KG1 (cell line): ENCODE measurements at regions not wholly inside any gene's neighbourhood (a gene's known extent, or its start where the extent isn't known, plus 50 kb on each side); places are given as distances from the start of the nearest gene placed in this dataset.
"Not testable (repeated sequence)": the region's sequence is repeated elsewhere in the genome, so short reads cannot be mapped to it uniquely, and the experiment has no call there.

Experiments
- DNase-seq: peaks from one replicate; lab custom pipeline; 2025; lab: John Stamatoyannopoulos, UW

- no peak for DNase-seq
Measured at GRCh38 chr11:81979448-81979847, 754.2 kb downstream of the FAM181B start.

- no peak for DNase-seq
Measured at GRCh38 chr11:81975261-81975900, 758.3 kb downstream of the FAM181B start.

GRCh38 chr11:81970886-81971285, 762.8 kb downstream of the FAM181B start:
- DNase-seq, result no peak

DNA sequence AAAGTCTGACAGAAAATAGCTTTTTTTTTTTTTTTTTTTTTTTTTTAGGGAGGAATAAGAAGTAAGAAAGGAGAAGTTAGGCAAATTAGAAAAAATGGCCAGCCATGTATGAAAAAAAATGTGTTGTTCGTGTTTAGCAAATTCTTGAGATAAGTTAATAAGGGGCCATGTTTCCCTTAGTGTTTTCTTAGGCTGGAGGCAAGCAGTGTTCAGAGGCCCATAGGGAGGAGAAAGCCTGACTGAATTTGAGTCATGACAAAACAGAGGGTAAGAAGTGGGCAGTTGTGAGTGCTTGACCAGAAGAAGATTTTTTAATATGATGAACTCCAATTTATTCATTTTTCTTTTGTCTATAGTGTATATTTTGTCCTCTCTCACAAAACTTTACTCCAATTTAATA, 766.4 kb downstream of the FAM181B start:
- DNase-seq, result no peak

DNA sequence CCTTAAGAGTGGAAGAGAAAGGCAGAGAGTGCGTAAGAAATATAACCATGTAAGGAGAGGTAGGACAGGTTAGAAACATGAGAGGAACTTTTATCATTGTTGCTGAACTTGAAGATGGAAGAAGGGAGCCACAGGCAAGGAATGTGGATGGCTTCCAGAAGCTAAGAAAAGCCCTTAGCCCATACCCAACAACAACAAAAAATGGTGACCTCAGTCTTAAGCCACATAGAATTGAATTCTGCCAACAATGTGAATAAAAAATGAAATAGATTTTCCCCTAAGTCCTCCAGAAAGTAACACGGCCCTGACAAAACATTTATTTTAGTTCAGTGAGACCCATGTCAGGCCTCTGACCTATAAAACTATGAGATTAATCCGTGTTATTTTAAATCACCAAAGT, 767.3 kb downstream of the FAM181B start:
- no peak for DNase-seq

GRCh38 chr11:81963018-81963417, 770.6 kb downstream of the FAM181B start:
- no peak for DNase-seq

GRCh38 chr11:81960443-81960842, 773.2 kb downstream of the FAM181B start:
- no peak for DNase-seq

GRCh38 chr11:81959341-81959740, 774.3 kb downstream of the FAM181B start:
- no peak for DNase-seq

- DNase-seq, result not testable (repeated sequence)
Measured at GRCh38 chr11:81954301-81954700, 779.4 kb downstream of the FAM181B start.

DNA sequence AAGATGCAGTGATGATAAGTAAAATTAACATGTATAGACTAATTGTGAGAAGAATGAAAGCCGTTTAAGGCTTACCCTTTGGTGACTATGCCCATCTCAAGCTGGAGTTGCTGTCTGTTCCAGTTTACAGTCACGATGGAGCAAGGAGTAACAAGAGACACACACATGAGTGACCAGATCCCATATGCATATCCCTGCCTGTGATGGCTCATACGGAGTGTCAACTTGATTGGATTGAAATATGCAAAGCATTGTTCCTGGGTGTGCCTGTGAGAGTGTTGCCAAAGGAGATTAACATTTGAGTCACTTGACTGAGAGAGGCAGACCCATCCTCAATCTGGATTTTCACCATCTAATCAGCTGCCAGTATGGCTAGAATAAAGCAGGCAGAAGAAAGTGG, 786.8 kb downstream of the FAM181B start:
- DNase-seq, result no peak

- DNase-seq, result no peak
Measured at GRCh38 chr11:81942646-81943045, 791.0 kb downstream of the FAM181B start.

GRCh38 chr11:81941998-81942397, 791.7 kb downstream of the FAM181B start:
- DNase-seq, result no peak

GRCh38 chr11:81932303-81932702, 801.4 kb downstream of the FAM181B start:
- DNase-seq, result no peak

- no peak for DNase-seq
Measured at GRCh38 chr11:81920205-81920604, 813.5 kb downstream of the FAM181B start.

- no peak for DNase-seq
Measured at GRCh38 chr11:81916451-81916850, 817.2 kb downstream of the FAM181B start.

DNA sequence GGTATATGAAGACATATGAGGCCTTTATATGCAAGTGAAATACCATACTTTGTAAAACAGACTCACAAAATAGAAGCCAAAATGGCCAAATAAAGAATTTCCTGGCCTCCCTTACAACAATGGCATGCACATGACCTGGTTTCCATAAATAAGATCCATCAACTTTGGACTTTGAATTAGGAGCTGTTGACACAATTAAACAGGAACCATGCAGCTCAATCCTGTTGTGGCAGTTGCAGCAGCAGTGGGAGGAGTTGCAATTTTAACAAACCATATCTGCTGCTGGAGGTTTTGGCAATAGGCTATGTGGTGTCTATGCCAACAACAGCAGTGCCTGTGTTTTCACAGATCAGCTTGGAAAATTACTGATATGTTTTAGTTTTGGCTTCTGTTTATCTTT, 818.6 kb downstream of the FAM181B start:
- DNase-seq, result no peak

GRCh38 chr11:81913793-81914192, 819.9 kb downstream of the FAM181B start:
- no peak for DNase-seq

DNA sequence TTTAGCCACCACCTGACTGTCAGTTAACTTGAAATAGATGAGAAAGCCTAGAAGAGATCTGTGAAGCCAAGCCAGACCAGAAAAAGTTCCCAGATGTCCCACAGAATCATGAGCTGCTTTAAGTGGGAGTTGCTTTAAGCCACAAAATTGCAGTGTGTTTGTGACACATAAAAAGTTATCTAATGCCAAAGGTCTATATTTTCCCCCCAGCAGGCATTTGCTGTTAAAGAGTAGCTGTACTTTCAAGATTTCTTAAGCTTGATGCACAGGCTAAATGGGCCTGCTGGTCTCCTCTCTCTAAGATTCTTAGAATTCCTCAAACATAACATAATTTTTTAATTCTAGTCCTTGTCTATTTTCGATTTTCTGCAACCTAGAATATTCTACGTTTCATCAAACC, 825.7 kb downstream of the FAM181B start:
- no peak for DNase-seq

- DNase-seq, result no peak
Measured at GRCh38 chr11:81899156-81899555, 834.5 kb downstream of the FAM181B start.

- no peak for DNase-seq
Measured at GRCh38 chr11:81897639-81898038, 836.0 kb downstream of the FAM181B start.

DNA sequence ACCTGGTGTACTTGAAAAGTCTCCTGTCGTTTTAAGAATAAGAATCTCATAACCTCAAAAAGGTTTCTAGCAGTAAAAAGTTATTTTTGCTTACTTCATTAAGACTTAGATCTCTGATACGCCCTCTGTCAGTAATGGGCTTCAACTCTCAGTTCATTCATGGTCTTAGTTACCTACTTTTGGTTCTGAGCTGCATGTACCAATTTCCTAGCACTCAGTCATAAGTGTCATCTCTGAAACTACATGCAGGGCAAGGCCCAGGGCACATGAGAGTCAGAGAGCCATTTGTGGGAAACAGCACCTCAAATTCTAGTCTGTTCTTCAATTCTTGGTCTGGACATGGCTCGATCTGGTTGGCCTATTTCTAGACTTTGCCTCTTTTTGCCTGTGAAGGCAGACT, 838.4 kb downstream of the FAM181B start:
- DNase-seq, result no peak

DNA sequence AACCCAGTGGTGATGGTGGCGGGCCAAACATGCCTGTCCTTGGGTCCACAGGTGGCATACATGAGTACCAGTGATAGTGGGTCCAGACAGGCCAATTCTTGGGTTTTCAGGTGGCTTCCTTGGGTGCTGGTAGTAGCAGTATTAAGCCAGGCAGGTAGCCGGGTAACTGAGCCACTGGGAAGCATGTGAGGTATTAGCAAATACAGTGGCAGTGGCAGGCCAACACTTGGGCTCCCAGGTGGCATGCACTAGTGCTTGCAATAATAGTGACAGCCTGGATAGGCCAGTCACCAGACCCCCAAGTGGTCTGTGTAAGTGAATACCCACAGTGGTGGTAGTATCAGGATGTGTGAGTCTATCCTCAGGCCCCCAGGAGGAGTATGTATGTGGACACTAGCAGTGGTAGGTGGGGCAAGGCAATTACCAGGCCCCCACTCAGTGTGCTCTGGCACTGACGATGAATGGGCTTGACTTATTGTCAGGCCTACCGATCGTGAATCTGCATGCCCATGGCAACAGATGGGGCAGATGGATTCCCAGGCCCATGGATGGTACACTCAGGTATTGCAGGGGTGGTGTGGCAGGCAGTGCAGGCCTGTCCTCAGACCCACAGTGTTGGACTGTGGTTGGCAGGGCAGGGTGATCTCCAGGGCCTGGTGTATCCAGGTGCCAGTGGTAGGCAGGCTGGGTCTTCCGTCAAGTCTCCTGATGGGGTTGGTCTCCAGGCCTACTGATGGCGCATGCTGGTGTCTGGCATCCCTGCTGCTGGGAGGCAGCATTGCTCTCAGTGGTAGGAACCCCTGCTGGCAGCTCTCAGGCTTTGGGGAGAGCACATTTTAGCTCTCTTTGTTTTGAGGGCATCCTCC, 840.7 kb downstream of the FAM181B start:
- DNase-seq, result no peak

- DNase-seq, result no peak
Measured at GRCh38 chr11:81888391-81888790, 845.3 kb downstream of the FAM181B start.

DNA sequence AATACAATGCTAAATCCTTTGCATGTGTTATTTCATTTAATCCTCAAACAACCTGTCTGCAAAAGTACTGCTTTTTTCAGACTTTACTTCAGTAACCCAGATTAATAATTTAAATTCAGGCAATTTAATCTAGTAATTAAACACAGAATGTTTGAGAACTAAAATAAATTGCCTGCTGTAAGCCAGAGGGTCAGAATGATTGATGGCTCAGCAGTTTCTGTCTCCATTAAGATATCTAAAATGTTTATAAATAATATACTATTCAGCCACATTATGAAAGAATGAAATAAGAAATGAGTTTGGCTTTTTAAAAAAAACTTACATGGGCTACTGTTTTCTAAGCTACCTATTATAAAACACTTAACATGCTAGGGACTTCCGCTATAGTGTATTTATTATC, 846.0 kb downstream of the FAM181B start:
- no peak for DNase-seq
